Trophoblast cell (in vitro differentiated cells and primary cell): ENCODE measurements at regions not wholly inside any gene's neighbourhood (a gene's known extent, or its start where the extent isn't known, plus 50 kb on each side); places are given as distances from the start of the nearest gene placed in this dataset.

Experiments
- DNase-seq, 2 donors: peaks; one replicate each; pipeline ENCODE4 v3.0.0-alpha.2; 2016
- H2AFZ ChIP-seq: 2 replicates; pipeline ENCODE4 v1.6.1; 2013; ENCODE audit warnings: low read length, moderate library complexity, mild to moderate bottlenecking; ENCODE audit not compliant: insufficient read depth, poor library complexity
- H2AK5ac ChIP-seq: 2 replicates; pipeline ENCODE4 v1.6.1; 2013; ENCODE audit warnings: mild to moderate bottlenecking, low read length
- H2BK120ac ChIP-seq: 2 replicates; pipeline ENCODE4 v1.6.1; 2013; ENCODE audit warnings: low read length, mild to moderate bottlenecking, moderate library complexity; ENCODE audit not compliant: insufficient read depth, poor library complexity
- H2BK12ac ChIP-seq: 2 replicates; pipeline ENCODE4 v1.6.1; 2013; ENCODE audit warnings: mild to moderate bottlenecking, low read length, moderate library complexity
- H2BK5ac ChIP-seq: 2 replicates; pipeline ENCODE4 v1.6.1; 2013; ENCODE audit warnings: low read length, low read depth, moderate library complexity, mild to moderate bottlenecking; ENCODE audit not compliant: poor library complexity
- H3K14ac ChIP-seq: 2 replicates; pipeline ENCODE4 v1.6.1; 2013; ENCODE audit warnings: mild to moderate bottlenecking, low read length
- H3K18ac ChIP-seq: 2 replicates; pipeline ENCODE4 v1.6.1; 2013; ENCODE audit warnings: mild to moderate bottlenecking, low read length
- H3K23ac ChIP-seq: 2 replicates; pipeline ENCODE4 v1.6.1; 2013; ENCODE audit warnings: low read length
- H3K27ac ChIP-seq: 2 replicates; pipeline ENCODE4 v1.5.1; 2013; ENCODE audit warnings: low read depth, mild to moderate bottlenecking, inconsistent platforms, low read length, moderate library complexity
- H3K27me3 ChIP-seq: 2 replicates; pipeline ENCODE4 v1.6.1; 2013; ENCODE audit warnings: inconsistent platforms, mild to moderate bottlenecking, low read length, moderate library complexity; ENCODE audit not compliant: insufficient read depth
- H3K36me3 ChIP-seq, 2 experiments: 1 replicate in 1 of 2; 2 replicates in 1 of 2; pipeline ENCODE4 v1.6.1; 2013; ENCODE audit warnings: low read length in 2 of 2, mild to moderate bottlenecking in 2 of 2, moderate library complexity in 1 of 2; ENCODE audit not compliant: insufficient read depth in 2 of 2, control insufficient read depth in 1 of 2
- H3K4ac ChIP-seq: 2 replicates; pipeline ENCODE4 v1.6.1; 2013; ENCODE audit warnings: low read depth, mild to moderate bottlenecking, low read length, moderate library complexity
- H3K4me1 ChIP-seq, 2 experiments: 1 replicate in 1 of 2; 2 replicates in 1 of 2; pipeline ENCODE4 v1.6.1; 2013; ENCODE audit warnings: low read length in 2 of 2, mild to moderate bottlenecking in 2 of 2, moderate library complexity in 1 of 2; ENCODE audit not compliant: insufficient read depth in 2 of 2, control insufficient read depth in 1 of 2
- H3K4me2 ChIP-seq: 2 replicates; pipeline ENCODE4 v1.6.1; 2013; ENCODE audit warnings: inconsistent platforms, mild to moderate bottlenecking, low read length, moderate library complexity
- H3K4me3 ChIP-seq: 2 replicates; pipeline ENCODE4 v1.5.1; 2013; ENCODE audit warnings: mild to moderate bottlenecking, low read depth, low read length, inconsistent platforms
- H3K79me1 ChIP-seq: one replicate; pipeline ENCODE4 v1.6.1; 2013; ENCODE audit warnings: low read length
- H3K79me2 ChIP-seq: 2 replicates; pipeline ENCODE4 v1.6.1; 2013; ENCODE audit warnings: low read length, mild to moderate bottlenecking; ENCODE audit not compliant: control insufficient read depth, insufficient read depth, poor library complexity
- H3K9ac ChIP-seq: 2 replicates; pipeline ENCODE4 v1.6.1; 2013; ENCODE audit warnings: mild to moderate bottlenecking, low read length
- H3K9me3 ChIP-seq: 2 replicates; pipeline ENCODE4 v1.6.1; 2013; ENCODE audit warnings: low read depth, mild to moderate bottlenecking, control low read depth, inconsistent platforms, low read length; ENCODE audit not compliant: insufficient read depth
- H4K12ac ChIP-seq: 2 replicates; pipeline ENCODE4 v1.6.1; 2013; ENCODE audit warnings: low read depth, mild to moderate bottlenecking, low read length, moderate library complexity
- H4K8ac ChIP-seq: 2 replicates; pipeline ENCODE4 v1.6.1; 2013; ENCODE audit warnings: low read depth, mild to moderate bottlenecking, low read length, moderate library complexity
- H4K91ac ChIP-seq: one replicate; pipeline ENCODE4 v1.6.1; 2013; ENCODE audit warnings: low read depth, mild to moderate bottlenecking, low read length, moderate library complexity
- WGBS: extraction: QIAGEN DNeasy Blood & Tissue Kit; methylation state at CpG from one replicate; pipeline ENCODE4 v1.1.7; 2013; ENCODE audit warnings: missing lambda C conversion rate; ENCODE audit not compliant: insufficient read length, insufficient coverage; ENCODE audit errors: extremely low coverage; 5-methylcytosine and 5-hydroxymethylcytosine counted together

DNA sequence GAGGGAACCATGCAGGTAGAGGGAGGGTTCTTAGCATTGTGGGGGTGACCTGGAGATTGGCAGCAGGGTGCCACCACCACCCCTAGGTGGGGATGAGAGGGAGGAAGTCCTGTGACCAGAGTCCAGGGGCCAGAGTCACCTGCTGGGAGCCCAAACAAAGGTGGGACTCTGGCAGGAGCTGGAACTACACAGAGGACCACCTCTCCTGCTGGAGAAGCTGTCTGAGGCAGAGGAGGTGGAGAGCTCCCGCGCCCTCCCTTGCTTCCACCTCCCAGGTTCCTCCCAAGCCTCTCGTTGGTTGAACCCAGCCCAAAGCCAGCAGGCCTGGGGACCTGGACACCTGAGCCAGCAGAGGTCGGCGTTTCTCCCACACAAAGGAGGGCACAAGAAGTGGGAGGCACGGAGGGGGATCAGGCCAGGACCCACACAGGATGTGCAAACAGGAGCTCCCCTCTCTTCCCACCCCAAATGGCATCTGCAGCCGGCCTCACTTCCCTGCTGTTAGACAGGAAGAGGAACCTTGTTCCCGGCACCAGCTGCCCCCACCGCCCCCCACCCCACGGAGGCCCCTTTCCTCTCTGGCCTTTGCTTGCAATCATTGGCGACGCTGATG, 154.6 kb downstream of the SEC14L1 start:
- Histone ChIP-seq H4K8ac (no peak overlapping the region), H3K27me3 (no peaks in the 10 kb centered on the region), H2AFZ (no peak overlapping the region), H2BK120ac (no peak overlapping the region), H3K9me3 (peaks cover 9% of the 10 kb centered on the region), H3K18ac (no peak overlapping the region), H2BK5ac (no peak overlapping the region), H3K79me2 (no peaks in the 10 kb centered on the region), H3K4ac (no peak overlapping the region), H3K9ac (no peak overlapping the region), H3K27ac (no peak overlapping the region), H2BK12ac (no peak overlapping the region), H3K4me2 (no peak overlapping the region), H4K12ac (no peak overlapping the region), H3K14ac (no peak overlapping the region), H2AK5ac (no peak overlapping the region), H3K36me3 (peaks cover 0 to 3% of the 10 kb centered on the region in 2 experiments), H3K79me1 (no peaks in the 10 kb centered on the region), H3K4me1 (peaks cover 2 to 4% of the 10 kb centered on the region in 2 experiments), H3K23ac (no peak overlapping the region), H4K91ac (no peak overlapping the region), H3K4me3 (no peak overlapping the region)
- WGBS: no CpG with 5 or more reads among the region's 12 CpGs
- DNase-seq: no peak

DNA sequence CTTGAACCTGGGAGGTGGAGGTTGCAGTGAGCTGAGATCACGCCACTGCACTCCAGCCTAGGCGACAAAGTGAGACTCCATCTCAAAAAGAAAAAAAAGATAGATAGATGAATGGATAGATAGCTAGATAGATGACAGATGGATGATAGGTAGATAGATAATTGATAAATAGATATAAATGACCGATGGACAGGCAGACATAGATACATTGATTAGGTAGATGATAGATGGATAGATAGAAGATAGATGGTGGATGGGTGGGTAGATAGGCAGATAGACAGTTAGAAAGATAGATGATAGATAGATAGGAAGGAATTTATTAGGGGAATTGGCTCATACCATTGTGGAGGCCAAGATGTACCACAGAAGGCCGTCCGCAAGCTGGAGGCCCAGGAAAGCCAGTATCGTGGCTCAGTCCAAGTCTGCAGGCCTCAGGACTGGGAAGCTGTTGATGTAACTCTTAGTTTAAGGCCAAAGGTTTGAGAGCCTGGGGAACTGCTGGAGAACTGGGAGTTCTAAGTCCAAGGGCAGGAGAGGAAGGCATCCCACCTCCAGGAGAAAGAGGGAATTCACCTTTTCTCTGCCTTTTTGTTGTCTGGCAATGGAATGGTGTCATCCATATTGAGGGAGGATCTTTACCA, 156.1 kb downstream of the SEC14L1 start:
- DNase-seq: no peak
- Histone ChIP-seq H2AFZ (no peak overlapping the region), H4K91ac (no peak overlapping the region), H4K12ac (no peak overlapping the region), H3K23ac (no peak overlapping the region), H3K27me3 (no peaks in the 10 kb centered on the region), H3K27ac (no peak overlapping the region), H3K36me3 (peaks cover 0 to 3% of the 10 kb centered on the region in 2 experiments), H3K14ac (no peak overlapping the region), H4K8ac (no peak overlapping the region), H3K4me1 (peaks cover 2 to 4% of the 10 kb centered on the region in 2 experiments), H2BK12ac (no peak overlapping the region), H3K79me2 (no peaks in the 10 kb centered on the region), H3K79me1 (no peaks in the 10 kb centered on the region), H3K18ac (no peak overlapping the region), H3K9ac (no peak overlapping the region), H2AK5ac (no peak overlapping the region), H3K4me3 (no peak overlapping the region), H3K4me2 (no peak overlapping the region), H3K9me3 (peaks cover 9% of the 10 kb centered on the region), H2BK5ac (no peak overlapping the region), H3K4ac (no peak overlapping the region), H2BK120ac (no peak overlapping the region)
- WGBS: no CpG with 5 or more reads among the region's 6 CpGs

DNA sequence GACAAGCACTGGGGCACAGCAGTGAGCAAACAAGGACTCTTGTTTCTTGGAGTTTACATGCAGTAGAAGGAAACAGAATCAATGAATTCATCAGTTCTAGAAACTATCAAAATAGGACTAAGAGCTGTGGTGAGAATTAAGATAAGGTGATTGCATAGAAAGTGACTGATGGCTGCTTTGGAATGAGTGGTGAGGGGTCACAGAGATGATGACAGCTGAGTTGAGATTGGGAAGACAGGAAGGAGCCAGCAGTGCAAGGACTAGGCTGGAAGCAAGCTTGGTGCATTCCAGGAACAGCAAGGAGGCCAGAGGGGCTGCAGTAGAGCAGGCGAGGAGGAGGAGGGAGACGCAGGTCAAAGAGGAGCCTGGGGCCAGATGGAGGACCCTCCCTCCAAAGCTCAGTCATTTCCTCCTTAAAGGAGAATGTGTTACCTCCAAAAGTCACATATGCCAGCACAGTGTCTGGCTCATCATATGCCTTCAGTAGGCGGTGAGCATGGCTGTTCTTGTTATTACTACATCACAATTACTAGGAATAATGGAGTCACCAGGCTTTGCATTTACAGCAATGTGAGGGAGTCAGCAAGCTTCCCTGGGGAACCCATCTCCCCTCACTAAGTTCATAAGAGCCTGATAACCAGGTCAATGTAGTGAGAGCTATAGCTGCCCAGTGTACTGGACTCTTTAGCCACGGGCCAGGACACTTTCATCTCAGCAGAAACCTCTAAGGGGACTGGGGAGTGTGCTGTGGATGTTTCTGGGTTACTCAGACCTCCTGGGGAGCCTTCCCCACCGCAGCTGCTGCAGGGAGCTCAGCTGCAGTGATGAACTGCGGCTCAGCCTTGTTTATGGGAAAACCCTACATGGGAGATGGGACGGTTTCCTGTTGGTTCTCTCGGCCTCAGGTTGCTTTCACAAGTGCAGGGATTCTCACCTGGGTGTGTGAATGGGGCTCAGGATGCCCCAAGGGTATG, 157.2 kb downstream of the SEC14L1 start:
- no peak overlapping the region for H4K12ac ChIP-seq
- no CpG with 5 or more reads among the region's 8 CpGs for WGBS
- DNase-seq: no peak
- H3K4me2 ChIP-seq: no peak overlapping the region
- H3K4me3 ChIP-seq: no peak overlapping the region
- H3K18ac ChIP-seq: no peak overlapping the region
- no peaks in the 10 kb centered on the region for H3K79me2 ChIP-seq
- no peaks in the 10 kb centered on the region for H3K27me3 ChIP-seq
- no peak overlapping the region for H2BK12ac ChIP-seq
- no peak overlapping the region for H3K27ac ChIP-seq
- no peak overlapping the region for H2AK5ac ChIP-seq
- H3K9ac ChIP-seq: no peak overlapping the region
- H4K91ac ChIP-seq: no peak overlapping the region
- H4K8ac ChIP-seq: no peak overlapping the region
- no peak overlapping the region for H3K4ac ChIP-seq
- no peak overlapping the region for H2AFZ ChIP-seq
- no peak overlapping the region for H3K14ac ChIP-seq
- H3K9me3 ChIP-seq: peaks cover 9% of the 10 kb centered on the region
- H2BK5ac ChIP-seq: no peak overlapping the region
- no peaks in the 10 kb centered on the region for H3K79me1 ChIP-seq
- peaks cover 2 to 4% of the 10 kb centered on the region in 2 experiments for H3K4me1 ChIP-seq
- peaks cover 0 to 3% of the 10 kb centered on the region in 2 experiments for H3K36me3 ChIP-seq
- no peak overlapping the region for H2BK120ac ChIP-seq
- no peak overlapping the region for H3K23ac ChIP-seq

DNA sequence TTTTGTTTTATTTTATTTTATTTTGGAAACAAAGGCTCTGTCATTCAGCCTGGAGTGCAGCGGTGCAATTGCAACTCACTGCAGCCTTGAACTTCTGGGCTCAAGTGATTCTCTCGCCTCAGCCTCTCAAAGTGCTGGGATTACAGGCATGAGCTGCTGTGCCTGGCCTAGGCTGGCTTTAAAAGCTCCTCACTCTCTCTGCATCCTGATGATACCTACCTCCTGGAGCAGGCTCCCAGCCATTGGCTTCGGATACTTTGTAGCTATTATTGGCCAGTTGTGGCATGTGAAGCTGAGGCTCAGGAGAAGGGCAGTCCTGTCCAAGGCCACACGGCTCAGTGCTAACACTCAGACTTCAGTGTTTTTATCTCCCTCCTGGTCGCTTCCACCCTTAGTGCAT, 158.0 kb downstream of the SEC14L1 start:
- Histone ChIP-seq H4K8ac (no peak overlapping the region), H3K18ac (no peak overlapping the region), H2BK12ac (no peak overlapping the region), H3K79me2 (no peaks in the 10 kb centered on the region), H3K79me1 (no peaks in the 10 kb centered on the region), H3K36me3 (peaks cover 0 to 3% of the 10 kb centered on the region in 2 experiments), H2BK120ac (no peak overlapping the region), H3K9ac (no peak overlapping the region), H3K4me3 (no peak overlapping the region), H3K27me3 (no peaks in the 10 kb centered on the region), H3K27ac (no peak overlapping the region), H3K4me2 (no peak overlapping the region), H2AK5ac (no peak overlapping the region), H3K9me3 (peaks cover 9% of the 10 kb centered on the region), H2AFZ (no peak overlapping the region), H3K4me1 (peaks cover 2 to 4% of the 10 kb centered on the region in 2 experiments), H3K23ac (no peak overlapping the region), H4K91ac (no peak overlapping the region), H4K12ac (no peak overlapping the region), H2BK5ac (no peak overlapping the region), H3K14ac (no peak overlapping the region), H3K4ac (no peak overlapping the region)
- DNase-seq: no peak
- WGBS: no CpG with 5 or more reads among the region's 5 CpGs
